Peyer's patch (tissue), 4 donors: ENCODE measurements at regions not wholly inside any gene's neighbourhood (a gene's known extent, or its start where the extent isn't known, plus 50 kb on each side); places are given as distances from the start of the nearest gene placed in this dataset.

Source experiments
- POLR2A ChIP-seq, 2 donors: fragments of 450-650 bp; IDR thresholded peaks; one replicate each; pipeline ENCODE4 v1.5.1; 2017; ENCODE audit warnings: antibody characterized with exemption in 2 of 2, mild to moderate bottlenecking in 2 of 2, moderate library complexity in 2 of 2
- TF ChIP-seq, protein P1 (sequence below), 6 experiments: fragments of 450-650 bp in 4 of 6; fragments of 200-600 bp in 2 of 6; sonication (generic) in 1 of 6; IDR thresholded peaks; one replicate each; pipeline ENCODE4 v1.5.1; 2017 to 2019; ENCODE audit warnings: antibody characterized with exemption in 6 of 6, mild to moderate bottlenecking in 3 of 6, moderate library complexity in 1 of 6

GRCh38 chr4:175443547-175443946, 368.5 kb downstream of the GPM6A start:
- no peak for TF ChIP-seq POLR2A (IDR thresholded peaks at IDR 0.05)
- TF ChIP-seq, protein P1, sequence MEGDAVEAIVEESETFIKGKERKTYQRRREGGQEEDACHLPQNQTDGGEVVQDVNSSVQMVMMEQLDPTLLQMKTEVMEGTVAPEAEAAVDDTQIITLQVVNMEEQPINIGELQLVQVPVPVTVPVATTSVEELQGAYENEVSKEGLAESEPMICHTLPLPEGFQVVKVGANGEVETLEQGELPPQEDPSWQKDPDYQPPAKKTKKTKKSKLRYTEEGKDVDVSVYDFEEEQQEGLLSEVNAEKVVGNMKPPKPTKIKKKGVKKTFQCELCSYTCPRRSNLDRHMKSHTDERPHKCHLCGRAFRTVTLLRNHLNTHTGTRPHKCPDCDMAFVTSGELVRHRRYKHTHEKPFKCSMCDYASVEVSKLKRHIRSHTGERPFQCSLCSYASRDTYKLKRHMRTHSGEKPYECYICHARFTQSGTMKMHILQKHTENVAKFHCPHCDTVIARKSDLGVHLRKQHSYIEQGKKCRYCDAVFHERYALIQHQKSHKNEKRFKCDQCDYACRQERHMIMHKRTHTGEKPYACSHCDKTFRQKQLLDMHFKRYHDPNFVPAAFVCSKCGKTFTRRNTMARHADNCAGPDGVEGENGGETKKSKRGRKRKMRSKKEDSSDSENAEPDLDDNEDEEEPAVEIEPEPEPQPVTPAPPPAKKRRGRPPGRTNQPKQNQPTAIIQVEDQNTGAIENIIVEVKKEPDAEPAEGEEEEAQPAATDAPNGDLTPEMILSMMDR (IDR thresholded peaks at IDR 0.05), result no peak
